Calu3 (cell line): ENCODE measurements at regions not wholly inside any gene's neighbourhood (a gene's known extent, or its start where the extent isn't known, plus 50 kb on each side); places are given as distances from the start of the nearest gene placed in this dataset.
A peak's percentile ranks its signal among the peaks of the same experiment; 100 is the strongest.

Source experiments
- BruUV-seq: library from RNA; stranded (reverse); fragments of 400-500 nt; replicated peaks from 2 replicates; lab custom pipeline; 2021; lab: Mats Ljungman, UMichigan
- CTCF ChIA-PET: fragments of 300-600 bp; sonication (Branson Sonifier 250); formaldehyde crosslinking; loops from one replicate; lab custom pipeline; 2022; ENCODE audit warnings: antibody characterized with exemption; lab: Charles Lee
- DNase-seq: peaks from one replicate; pipeline ENCODE4 v3.0.0; 2022
- H3K27ac Mint-ChIP-seq: one replicate; pipeline ENCODE4 v1.8.0; 2022; ENCODE audit warnings: mixed read lengths; ENCODE audit not compliant: unreplicated experiment
- H3K27me3 Mint-ChIP-seq: one replicate; pipeline ENCODE4 v1.8.0; 2022; ENCODE audit warnings: mixed read lengths; ENCODE audit not compliant: unreplicated experiment
- H3K36me3 Mint-ChIP-seq: one replicate; pipeline ENCODE4 v1.8.0; 2022; ENCODE audit warnings: mild to moderate bottlenecking, moderate library complexity, mixed read lengths; ENCODE audit not compliant: insufficient read depth, unreplicated experiment
- H3K4me1 Mint-ChIP-seq: one replicate; pipeline ENCODE4 v1.8.0; 2022; ENCODE audit warnings: mild to moderate bottlenecking, low read depth, mixed read lengths; ENCODE audit not compliant: unreplicated experiment
- H3K4me3 Mint-ChIP-seq: one replicate; pipeline ENCODE4 v1.8.0; 2022; ENCODE audit warnings: mild to moderate bottlenecking, low read depth, moderate library complexity, mixed read lengths; ENCODE audit not compliant: unreplicated experiment
- H3K9me3 Mint-ChIP-seq: one replicate; pipeline ENCODE4 v1.8.0; 2022; ENCODE audit warnings: low read depth, mixed read lengths; ENCODE audit not compliant: unreplicated experiment
- CTCF ChIP-seq: fragments of 200-600 bp; IDR thresholded peaks from one replicate; pipeline ENCODE4 v1.8.0; 2022; ENCODE audit warnings: antibody characterized with exemption; ENCODE audit not compliant: unreplicated experiment
- intact Hi-C: fragments of 100-400 bp; cut with micrococcal nuclease; formaldehyde crosslinking; loops from one replicate; pipeline ENCODE4 v1.10.0; 2022; ENCODE audit not compliant: unreplicated experiment

DNA sequence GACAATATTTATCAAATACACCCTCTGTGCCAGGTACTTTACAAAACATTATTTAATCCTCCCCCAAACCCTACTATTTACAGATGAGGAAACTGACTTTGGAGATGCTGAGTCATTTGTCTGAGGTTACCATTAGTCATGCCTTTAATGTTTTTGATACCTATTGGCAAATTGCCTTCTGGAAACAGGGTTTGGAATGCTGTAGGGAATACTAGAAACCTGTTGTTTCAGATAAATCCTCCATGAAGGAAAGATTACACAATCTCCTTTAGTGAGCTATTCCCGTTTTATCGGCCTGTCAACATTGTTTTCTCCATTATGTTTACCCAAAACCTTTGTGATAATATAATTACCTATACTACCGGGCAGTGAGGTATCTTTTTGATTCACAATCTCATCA lies 93.6 kb upstream of the ADGRF1 start:
- peaks cover 71% of the 10 kb centered on the region for H3K4me1 Mint-ChIP-seq
- CTCF ChIA-PET = no interaction called here
- H3K27me3 Mint-ChIP-seq = no peaks in the 10 kb centered on the region
- peak overlapping the region; percentile 94 for H3K27ac Mint-ChIP-seq
- no peak for TF ChIP-seq CTCF
- DNase-seq = peak; percentile 41
- no TSS peak for BruUV-seq
- peaks cover 22% of the 10 kb centered on the region for H3K36me3 Mint-ChIP-seq
- H3K9me3 Mint-ChIP-seq = peaks cover 2% of the 10 kb centered on the region
- peak overlapping the region; percentile 50 for H3K4me3 Mint-ChIP-seq
- intact Hi-C loops = loop anchor here (1.0 to 2.0 kb wide), 3 partner anchors 31 to 53 kb away; no protein-coding TSS in a partner anchor

GRCh38 chr6:47134476-47135189 lies 92.5 kb upstream of the ADGRF1 start:
- Mint-ChIP-seq H3K4me3 (peak overlapping the region; percentile 18), H3K4me1 (peaks cover 81% of the 10 kb centered on the region), H3K27me3 (no peaks in the 10 kb centered on the region), H3K36me3 (peaks cover 22% of the 10 kb centered on the region), H3K9me3 (peaks cover 2% of the 10 kb centered on the region), H3K27ac (peak overlapping the region; percentile 94)
- intact Hi-C loops = loop anchor here (1.0 to 2.0 kb wide), 3 partner anchors 30 to 54 kb away; no protein-coding TSS in a partner anchor
- no TSS peak for BruUV-seq
- no peak for TF ChIP-seq CTCF
- CTCF ChIA-PET = interaction anchor here (0.7 to 0.8 kb wide), 3 partner anchors 99 to 723 kb away, joined by 4 to 7 read pairs (median 4); no protein-coding TSS in a partner anchor
- peak; percentile 52 for DNase-seq

GRCh38 chr6:47133230-47134000 lies 91.3 kb upstream of the ADGRF1 start:
- no peak for DNase-seq
- H3K4me3 Mint-ChIP-seq = no peak overlapping the region
- BruUV-seq = no TSS peak
- intact Hi-C loops = no loop called here
- H3K9me3 Mint-ChIP-seq = no peaks in the 10 kb centered on the region
- CTCF ChIA-PET = no interaction called here
- peaks cover 91% of the 10 kb centered on the region for H3K4me1 Mint-ChIP-seq
- H3K27ac Mint-ChIP-seq = peak overlapping the region; percentile 45
- TF ChIP-seq CTCF = no peak
- H3K27me3 Mint-ChIP-seq = no peaks in the 10 kb centered on the region
- H3K36me3 Mint-ChIP-seq = peaks cover 22% of the 10 kb centered on the region

DNA sequence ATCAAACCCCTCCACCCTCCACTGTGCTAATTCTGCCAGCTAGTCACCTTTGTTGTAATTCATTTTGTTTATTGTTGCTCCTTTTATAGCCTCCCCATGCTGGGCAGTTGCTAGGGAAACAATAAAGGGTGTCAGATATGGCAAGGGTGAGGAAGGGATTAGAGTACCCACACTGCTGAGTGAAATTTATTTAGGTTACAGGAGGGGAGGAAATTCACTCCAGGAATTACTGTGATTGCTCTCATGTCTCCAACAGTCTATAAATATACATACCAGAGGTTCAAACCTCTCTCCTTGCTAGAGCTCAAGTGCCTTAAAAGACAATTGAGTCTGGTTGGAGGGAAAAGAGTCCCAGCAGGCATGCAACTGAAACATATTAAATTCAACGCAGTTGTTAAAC lies 90.6 kb upstream of the ADGRF1 start:
- Mint-ChIP-seq H3K9me3 (no peaks in the 10 kb centered on the region), H3K27ac (peak overlapping the region; percentile 45), H3K27me3 (no peaks in the 10 kb centered on the region), H3K4me1 (peaks cover 84% of the 10 kb centered on the region), H3K4me3 (no peak overlapping the region), H3K36me3 (peaks cover 22% of the 10 kb centered on the region)
- no peak for TF ChIP-seq CTCF
- BruUV-seq = no TSS peak
- no peak for DNase-seq
- intact Hi-C loops = no loop called here
- CTCF ChIA-PET = no interaction called here
